Prostate gland (tissue), 2 donors: ENCODE measurements at regions not wholly inside any gene's neighbourhood (a gene's known extent, or its start where the extent isn't known, plus 50 kb on each side); places are given as distances from the start of the nearest gene placed in this dataset.

Experiments used
- POLR2A ChIP-seq: fragments of 450-650 bp; IDR thresholded peaks from one replicate; pipeline ENCODE4 v1.6.1; 2016; ENCODE audit warnings: antibody characterized with exemption, mild to moderate bottlenecking
- POLR2AphosphoS5 ChIP-seq: sonication (generic); formaldehyde crosslinking; IDR thresholded peaks from one replicate; pipeline ENCODE4 v1.6.1; 2017; ENCODE audit warnings: antibody characterized with exemption
- TF ChIP-seq, protein P1 (sequence below), 4 experiments: fragments of 200-600 bp in 2 of 4; fragments of 450-650 bp in 2 of 4; sonication (generic) in 2 of 4; IDR thresholded peaks; 1 replicate in 3 of 4; 2 replicates in 1 of 4; pipeline ENCODE4 v1.5.1; 2016 to 2019; ENCODE audit warnings: antibody characterized with exemption in 4 of 4, mild to moderate bottlenecking in 2 of 4, moderate library complexity in 2 of 4

- TF ChIP-seq, protein P1, sequence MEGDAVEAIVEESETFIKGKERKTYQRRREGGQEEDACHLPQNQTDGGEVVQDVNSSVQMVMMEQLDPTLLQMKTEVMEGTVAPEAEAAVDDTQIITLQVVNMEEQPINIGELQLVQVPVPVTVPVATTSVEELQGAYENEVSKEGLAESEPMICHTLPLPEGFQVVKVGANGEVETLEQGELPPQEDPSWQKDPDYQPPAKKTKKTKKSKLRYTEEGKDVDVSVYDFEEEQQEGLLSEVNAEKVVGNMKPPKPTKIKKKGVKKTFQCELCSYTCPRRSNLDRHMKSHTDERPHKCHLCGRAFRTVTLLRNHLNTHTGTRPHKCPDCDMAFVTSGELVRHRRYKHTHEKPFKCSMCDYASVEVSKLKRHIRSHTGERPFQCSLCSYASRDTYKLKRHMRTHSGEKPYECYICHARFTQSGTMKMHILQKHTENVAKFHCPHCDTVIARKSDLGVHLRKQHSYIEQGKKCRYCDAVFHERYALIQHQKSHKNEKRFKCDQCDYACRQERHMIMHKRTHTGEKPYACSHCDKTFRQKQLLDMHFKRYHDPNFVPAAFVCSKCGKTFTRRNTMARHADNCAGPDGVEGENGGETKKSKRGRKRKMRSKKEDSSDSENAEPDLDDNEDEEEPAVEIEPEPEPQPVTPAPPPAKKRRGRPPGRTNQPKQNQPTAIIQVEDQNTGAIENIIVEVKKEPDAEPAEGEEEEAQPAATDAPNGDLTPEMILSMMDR (IDR thresholded peaks at IDR 0.05): no peak
- TF ChIP-seq POLR2A (no peak), POLR2AphosphoS5 (no peak)
These were observed 67.2 kb upstream of the IL15 start for GRCh38 chr4:141569141-141569540.
